ENCODE measurements at regions not wholly inside any gene's neighbourhood (a gene's known extent, or its start where the extent isn't known, plus 50 kb on each side); places are given as distances from the start of the nearest gene placed in this dataset.

GRCh38 chr10:78395162-78395561 is 361.5 kb downstream of the RPS24 start:
- TF ChIP-seq CTCF (IDR thresholded peaks at IDR 0.05): no peak
- Histone ChIP-seq H3K27ac (no peak overlapping the region), H3K9me3 (no peaks in the 10 kb centered on the region), H3K4me3 (no peak overlapping the region), H3K27me3 (ENCODE audit: insufficient read depth in 3 of 3, low read length in 2 of 3) (no peaks in the 10 kb centered on the region), H3K4me1 (no peaks in the 10 kb centered on the region), H3K36me3 (ENCODE audit: insufficient read depth in 1 of 2, low read depth in 1 of 2) (no peaks in the 10 kb centered on the region)
- intact Hi-C loops (cut with DNase I): no loop called here
- 95 to 99% (median 96%) methylated on average over 4 of the region's 4 CpGs for WGBS, 3 donors
- DNase-seq: no peak
- ATAC-seq: no peak

GRCh38 chr10:78396754-78397153 is 363.1 kb downstream of the RPS24 start:
- no peak for DNase-seq
- H3K36me3 ChIP-seq (ENCODE audit: insufficient read depth in 1 of 2, low read depth in 1 of 2): no peaks in the 10 kb centered on the region
- TF ChIP-seq CTCF (IDR thresholded peaks at IDR 0.05): no peak
- WGBS, 3 donors: 87 to 88% (median 87%) methylated on average over 4 of the region's 4 CpGs
- no peaks in the 10 kb centered on the region for H3K9me3 ChIP-seq
- H3K27me3 ChIP-seq (ENCODE audit: insufficient read depth in 3 of 3, low read length in 2 of 3): no peaks in the 10 kb centered on the region
- no peaks in the 10 kb centered on the region for H3K4me1 ChIP-seq
- ATAC-seq: no peak
- intact Hi-C loops (cut with DNase I): no loop called here
- no peak overlapping the region for H3K4me3 ChIP-seq
- H3K27ac ChIP-seq: no peak overlapping the region

GRCh38 chr10:78397786-78398185 is 364.1 kb downstream of the RPS24 start:
- DNase-seq: no peak
- H3K4me1 ChIP-seq: no peaks in the 10 kb centered on the region
- no peak for TF ChIP-seq CTCF (IDR thresholded peaks at IDR 0.05)
- H3K9me3 ChIP-seq: no peaks in the 10 kb centered on the region
- 77 to 83% (median 78%) methylated on average over 2 of the region's 2 CpGs for WGBS, 3 donors
- H3K36me3 ChIP-seq (ENCODE audit: insufficient read depth in 1 of 2, low read depth in 1 of 2): no peaks in the 10 kb centered on the region
- no peak overlapping the region for H3K27ac ChIP-seq
- intact Hi-C loops (cut with DNase I): no loop called here
- no peak overlapping the region for H3K4me3 ChIP-seq
- no peaks in the 10 kb centered on the region for H3K27me3 ChIP-seq (ENCODE audit: insufficient read depth in 3 of 3, low read length in 2 of 3)
- no peak for ATAC-seq

GRCh38 chr10:78398382-78398781 is 364.7 kb downstream of the RPS24 start:
- intact Hi-C loops (cut with DNase I): no loop called here
- H3K27me3 ChIP-seq (ENCODE audit: insufficient read depth in 3 of 3, low read length in 2 of 3): no peaks in the 10 kb centered on the region
- H3K4me1 ChIP-seq: no peaks in the 10 kb centered on the region
- no peak for DNase-seq
- H3K27ac ChIP-seq: no peak overlapping the region
- no peak overlapping the region for H3K4me3 ChIP-seq
- WGBS, 3 donors: 85 to 95% (median 92%) methylated on average over 2 of the region's 2 CpGs
- TF ChIP-seq CTCF (IDR thresholded peaks at IDR 0.05): no peak
- H3K9me3 ChIP-seq: no peaks in the 10 kb centered on the region
- ATAC-seq: no peak
- no peaks in the 10 kb centered on the region for H3K36me3 ChIP-seq (ENCODE audit: insufficient read depth in 1 of 2, low read depth in 1 of 2)

- Histone ChIP-seq H3K27me3 (ENCODE audit: insufficient read depth in 3 of 3, low read length in 2 of 3) (peaks cover 0 to 12% (median 0%) of the 10 kb centered on the region in 3 donors), H3K4me3 (no peak overlapping the region), H3K27ac (no peak overlapping the region), H3K4me1 (no peaks in the 10 kb centered on the region), H3K36me3 (ENCODE audit: insufficient read depth in 1 of 2, low read depth in 1 of 2) (no peaks in the 10 kb centered on the region), H3K9me3 (no peaks in the 10 kb centered on the region)
- DNase-seq (no peak), ATAC-seq (no peak)
- 63 to 76% (median 73%) methylated on average over 13 of the region's 13 CpGs for WGBS, 3 donors
- intact Hi-C loops (cut with DNase I): no loop called here
- no peak for TF ChIP-seq CTCF (IDR thresholded peaks at IDR 0.05)
These were observed 368.1 kb downstream of the RPS24 start for GRCh38 chr10:78401624-78402367.
